GM23338 (cell line): ENCODE measurements at regions not wholly inside any gene's neighbourhood (a gene's known extent, or its start where the extent isn't known, plus 50 kb on each side); places are given as distances from the start of the nearest gene placed in this dataset.
A peak's percentile ranks its signal among the peaks of the same experiment; 100 is the strongest.

ENCODE experiments used
- ATAC-seq: fragments of 200-7000 bp; cut with Tn5 transposase; 3 replicates; pipeline ENCODE4 v1.9.1; 2020
- DNase-seq: peaks from one replicate; pipeline ENCODE4 v3.0.0-alpha.2; 2015; ENCODE audit warnings: low spot score
- H2AFZ ChIP-seq: fragments of 200-600 bp; sonication (generic); 2 replicates; pipeline ENCODE4 v1.8.0; 2016; ENCODE audit warnings: antibody characterized with exemption, mild to moderate bottlenecking, moderate library complexity
- H3F3A ChIP-seq: fragments of 200-600 bp; sonication (generic); replicated peaks from 2 replicates; pipeline ENCODE4 v1.8.0; 2017; ENCODE audit warnings: antibody characterized with exemption, mixed run types, low read depth
- H3K27ac ChIP-seq: fragments of 200-600 bp; sonication (generic); 2 replicates; pipeline ENCODE4 v1.6.1; 2016; ENCODE audit warnings: low read depth
- H3K27me3 ChIP-seq: fragments of 200-600 bp; sonication (generic); 2 replicates; pipeline ENCODE4 v1.8.0; 2016; ENCODE audit warnings: mild to moderate bottlenecking, mixed run types, moderate library complexity; ENCODE audit not compliant: insufficient read depth
- H3K36me3 ChIP-seq: fragments of 200-600 bp; sonication (generic); 2 replicates; pipeline ENCODE4 v1.8.0; 2016; ENCODE audit warnings: mild to moderate bottlenecking; ENCODE audit not compliant: insufficient read depth
- H3K4me1 ChIP-seq: fragments of 200-600 bp; sonication (generic); 2 replicates; pipeline ENCODE4 v1.8.0; 2016; ENCODE audit warnings: mild to moderate bottlenecking, moderate library complexity; ENCODE audit not compliant: insufficient read depth
- H3K4me2 ChIP-seq: fragments of 200-600 bp; sonication (generic); 2 replicates; pipeline ENCODE4 v1.7.1; 2017; ENCODE audit warnings: mixed run types
- H3K4me3 ChIP-seq: fragments of 200-600 bp; sonication (generic); 2 replicates; pipeline ENCODE4 v1.6.1; 2016; ENCODE audit warnings: mixed run types
- H3K79me2 ChIP-seq: fragments of 200-600 bp; sonication (generic); replicated peaks from 2 replicates; pipeline ENCODE4 v1.8.0; 2017; ENCODE audit warnings: mild to moderate bottlenecking; ENCODE audit not compliant: insufficient read depth
- H3K9me2 ChIP-seq: fragments of 200-600 bp; sonication (generic); 2 replicates; pipeline ENCODE4 v1.8.0; 2017; ENCODE audit not compliant: insufficient read depth
- H4K20me1 ChIP-seq: fragments of 200-600 bp; sonication (generic); replicated peaks from 2 replicates; pipeline ENCODE4 v1.8.0; 2017; ENCODE audit warnings: mild to moderate bottlenecking; ENCODE audit not compliant: insufficient read depth
- H3K27ac Mint-ChIP-seq: 2 replicates; pipeline ENCODE4 v1.8.0; 2020; ENCODE audit warnings: inconsistent platforms, mild to moderate bottlenecking, moderate library complexity, mixed read lengths
- H3K27me3 Mint-ChIP-seq: 3 replicates; pipeline ENCODE4 v1.8.0; 2022; ENCODE audit warnings: low read depth, mild to moderate bottlenecking, moderate library complexity, mixed read lengths, inconsistent platforms; ENCODE audit not compliant: insufficient read depth, poor library complexity
- H3K36me3 Mint-ChIP-seq: 3 replicates; pipeline ENCODE4 v1.8.0; 2021; ENCODE audit warnings: low read depth, mild to moderate bottlenecking, inconsistent platforms, moderate library complexity, mixed read lengths
- H3K4me1 Mint-ChIP-seq: 3 replicates; pipeline ENCODE4 v1.8.0; 2020; ENCODE audit warnings: mild to moderate bottlenecking, inconsistent platforms, mixed read lengths
- H3K4me3 Mint-ChIP-seq: 3 replicates; pipeline ENCODE4 v1.8.0; 2021; ENCODE audit warnings: moderate library complexity, mild to moderate bottlenecking, inconsistent platforms, mixed read lengths
- H3K9me3 Mint-ChIP-seq: 3 replicates; pipeline ENCODE4 v1.8.0; 2020; ENCODE audit warnings: moderate library complexity, mild to moderate bottlenecking, inconsistent platforms, mixed read lengths
- CREB1 ChIP-seq: fragments of 250-450 bp; sonication (Bioruptor Pico); IDR thresholded peaks from 2 replicates; pipeline ENCODE4 v1.5.0; 2020; ENCODE audit warnings: low read depth, mild to moderate bottlenecking, moderate library complexity
- CTCF ChIP-seq, 2 experiments: fragments of 200-600 bp in 1 of 2; sonication (generic) in 1 of 2; conservative IDR thresholded peaks; 2 replicates each; pipeline versions ENCODE4 v1.5.1 to v1.6.1; 2016 to 2017; ENCODE audit warnings: antibody characterized with exemption in 2 of 2, low read depth in 2 of 2, mild to moderate bottlenecking in 2 of 2, moderate library complexity in 1 of 2
- EZH2 ChIP-seq: fragments of 200-600 bp; sonication (generic); IDR thresholded peaks from one replicate; pipeline ENCODE4 v1.8.0; 2017; ENCODE audit warnings: antibody characterized with exemption, mild to moderate bottlenecking, low read depth; ENCODE audit not compliant: unreplicated experiment
- NANOG ChIP-seq: IDR thresholded peaks from 2 replicates; pipeline ENCODE4 v1.6.1; 2016; ENCODE audit warnings: antibody characterized with exemption, borderline replicate concordance
- STAT1 ChIP-seq: IDR thresholded peaks from one replicate; pipeline ENCODE4 v1.6.1; 2016; ENCODE audit warnings: antibody characterized with exemption; ENCODE audit not compliant: unreplicated experiment
- TF ChIP-seq, protein P1 (sequence below): IDR thresholded peaks from 2 replicates; pipeline ENCODE4 v1.6.1; 2016; ENCODE audit warnings: antibody characterized with exemption
- TF ChIP-seq, protein P2 (sequence below): IDR thresholded peaks from one replicate; pipeline ENCODE4 v1.6.1; 2018; ENCODE audit warnings: antibody characterized with exemption; ENCODE audit not compliant: unreplicated experiment

DNA sequence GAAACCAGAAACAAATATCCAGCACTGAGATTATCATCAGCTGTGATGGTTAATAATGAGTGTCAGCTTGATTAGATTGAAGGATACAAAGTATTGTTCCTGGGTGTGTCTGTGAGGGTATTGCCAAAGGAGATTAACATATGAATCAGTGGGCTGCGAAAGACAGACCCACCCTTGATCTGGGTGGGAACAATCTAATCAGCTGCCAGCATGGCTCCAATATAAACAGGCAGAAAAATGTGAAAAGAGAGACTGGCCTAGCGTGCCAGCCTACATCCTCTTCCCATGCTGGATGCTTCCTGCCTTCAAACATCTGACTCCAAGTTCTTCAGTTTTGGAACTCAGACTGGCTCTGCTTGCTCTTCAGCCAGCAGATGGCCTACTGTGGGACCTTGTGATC is 869.5 kb downstream of the SI start:
- H3K27ac Mint-ChIP-seq: peak overlapping the region; percentile 77
- ATAC-seq (no peak), DNase-seq (peak; percentile 10)
- Histone ChIP-seq H4K20me1 (no peaks in the 10 kb centered on the region), H2AFZ (peak overlapping the region; percentile 25; the same call in 1 of the 2 replicates), H3K4me3 (no peak overlapping the region), H3K27ac (no peak overlapping the region), H3F3A (no peaks in the 10 kb centered on the region), H3K79me2 (no peaks in the 10 kb centered on the region), H3K4me1 (no peaks in the 10 kb centered on the region), H3K27me3 (no peaks in the 10 kb centered on the region), H3K4me2 (no peak overlapping the region), H3K9me2 (no peaks in the 10 kb centered on the region), H3K36me3 (no peaks in the 10 kb centered on the region)
- H3K4me3 Mint-ChIP-seq: no peak overlapping the region
- peaks cover 7% of the 10 kb centered on the region for H3K4me1 Mint-ChIP-seq
- H3K9me3 Mint-ChIP-seq: no peaks in the 10 kb centered on the region; the same call in 2 of the 3 replicates
- peak in 1 of 2 experiments; percentile 26; a peak in 1 of 4 replicates for TF ChIP-seq CTCF (conservative IDR thresholded peaks at IDR 0.05; ENCODE audit: low read depth in 2 of 2)
- no peak for TF ChIP-seq CREB1 (CRISPR knock-in tag)
- H3K27me3 Mint-ChIP-seq: no peaks in the 10 kb centered on the region
- no peaks in the 10 kb centered on the region; the same call in 2 of the 3 replicates for H3K36me3 Mint-ChIP-seq

- Histone ChIP-seq H2AFZ (no peak overlapping the region), H3K9me2 (no peaks in the 10 kb centered on the region), H3K4me1 (no peaks in the 10 kb centered on the region), H3K27me3 (no peaks in the 10 kb centered on the region), H3K27ac (no peak overlapping the region), H3F3A (no peaks in the 10 kb centered on the region), H3K4me2 (no peak overlapping the region), H3K79me2 (no peaks in the 10 kb centered on the region), H3K36me3 (no peaks in the 10 kb centered on the region), H4K20me1 (no peaks in the 10 kb centered on the region), H3K4me3 (no peak overlapping the region)
- no peak for ATAC-seq
- DNase-seq: no peak
- H3K9me3 Mint-ChIP-seq: no peaks in the 10 kb centered on the region
- no peaks in the 10 kb centered on the region; the same call in 2 of the 3 replicates for H3K36me3 Mint-ChIP-seq
- no peak overlapping the region for H3K4me3 Mint-ChIP-seq
- H3K4me1 Mint-ChIP-seq: peaks cover 7% of the 10 kb centered on the region
- H3K27me3 Mint-ChIP-seq: no peaks in the 10 kb centered on the region
- no peak overlapping the region for H3K27ac Mint-ChIP-seq
- TF ChIP-seq, protein P1, sequence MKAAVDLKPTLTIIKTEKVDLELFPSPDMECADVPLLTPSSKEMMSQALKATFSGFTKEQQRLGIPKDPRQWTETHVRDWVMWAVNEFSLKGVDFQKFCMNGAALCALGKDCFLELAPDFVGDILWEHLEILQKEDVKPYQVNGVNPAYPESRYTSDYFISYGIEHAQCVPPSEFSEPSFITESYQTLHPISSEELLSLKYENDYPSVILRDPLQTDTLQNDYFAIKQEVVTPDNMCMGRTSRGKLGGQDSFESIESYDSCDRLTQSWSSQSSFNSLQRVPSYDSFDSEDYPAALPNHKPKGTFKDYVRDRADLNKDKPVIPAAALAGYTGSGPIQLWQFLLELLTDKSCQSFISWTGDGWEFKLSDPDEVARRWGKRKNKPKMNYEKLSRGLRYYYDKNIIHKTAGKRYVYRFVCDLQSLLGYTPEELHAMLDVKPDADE: no peak
- TF ChIP-seq CTCF (conservative IDR thresholded peaks at IDR 0.05; ENCODE audit: low read depth in 2 of 2): no peak
- TF ChIP-seq STAT1: no peak
- TF ChIP-seq NANOG: no peak
- TF ChIP-seq, protein P2, sequence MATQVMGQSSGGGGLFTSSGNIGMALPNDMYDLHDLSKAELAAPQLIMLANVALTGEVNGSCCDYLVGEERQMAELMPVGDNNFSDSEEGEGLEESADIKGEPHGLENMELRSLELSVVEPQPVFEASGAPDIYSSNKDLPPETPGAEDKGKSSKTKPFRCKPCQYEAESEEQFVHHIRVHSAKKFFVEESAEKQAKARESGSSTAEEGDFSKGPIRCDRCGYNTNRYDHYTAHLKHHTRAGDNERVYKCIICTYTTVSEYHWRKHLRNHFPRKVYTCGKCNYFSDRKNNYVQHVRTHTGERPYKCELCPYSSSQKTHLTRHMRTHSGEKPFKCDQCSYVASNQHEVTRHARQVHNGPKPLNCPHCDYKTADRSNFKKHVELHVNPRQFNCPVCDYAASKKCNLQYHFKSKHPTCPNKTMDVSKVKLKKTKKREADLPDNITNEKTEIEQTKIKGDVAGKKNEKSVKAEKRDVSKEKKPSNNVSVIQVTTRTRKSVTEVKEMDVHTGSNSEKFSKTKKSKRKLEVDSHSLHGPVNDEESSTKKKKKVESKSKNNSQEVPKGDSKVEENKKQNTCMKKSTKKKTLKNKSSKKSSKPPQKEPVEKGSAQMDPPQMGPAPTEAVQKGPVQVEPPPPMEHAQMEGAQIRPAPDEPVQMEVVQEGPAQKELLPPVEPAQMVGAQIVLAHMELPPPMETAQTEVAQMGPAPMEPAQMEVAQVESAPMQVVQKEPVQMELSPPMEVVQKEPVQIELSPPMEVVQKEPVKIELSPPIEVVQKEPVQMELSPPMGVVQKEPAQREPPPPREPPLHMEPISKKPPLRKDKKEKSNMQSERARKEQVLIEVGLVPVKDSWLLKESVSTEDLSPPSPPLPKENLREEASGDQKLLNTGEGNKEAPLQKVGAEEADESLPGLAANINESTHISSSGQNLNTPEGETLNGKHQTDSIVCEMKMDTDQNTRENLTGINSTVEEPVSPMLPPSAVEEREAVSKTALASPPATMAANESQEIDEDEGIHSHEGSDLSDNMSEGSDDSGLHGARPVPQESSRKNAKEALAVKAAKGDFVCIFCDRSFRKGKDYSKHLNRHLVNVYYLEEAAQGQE: no peak
- TF ChIP-seq CREB1 (CRISPR knock-in tag): no peak
- TF ChIP-seq EZH2: no peak
Measured at GRCh38 chr3:164208048-164208447, 870.2 kb downstream of the SI start.
